H1 (cell line): ENCODE measurements at regions not wholly inside any gene's neighbourhood (a gene's known extent, or its start where the extent isn't known, plus 50 kb on each side); places are given as distances from the start of the nearest gene placed in this dataset.

Experiments
- CTCF ChIA-PET: fragments of 300-600 bp; sonication (Branson Sonifier 250); formaldehyde crosslinking; loops from one replicate; lab custom pipeline; 2021; ENCODE audit not compliant: partially characterized antibody; lab: Charles Lee
- POLR2A ChIA-PET: fragments of 300-600 bp; sonication (Branson Sonifier 250); formaldehyde crosslinking; loops from one replicate; lab custom pipeline; 2021; ENCODE audit warnings: inconsistent platforms; ENCODE audit not compliant: partially characterized antibody; lab: Charles Lee
- DNase-seq, 2 experiments: peaks; one replicate each; pipeline versions ENCODE4 v3.0.0 to v3.0.0-alpha.2; 2010 to 2022; ENCODE audit warnings: low spot score in 2 of 2, low read depth in 1 of 2, mixed read lengths in 1 of 2
- FAIRE-seq: peaks from 2 replicates; lab custom pipeline; 2011; peaks lifted over from hg19 to GRCh38; lab: Jason Lieb, UNC
- H2AFZ ChIP-seq: 2 replicates; pipeline ENCODE4 v1.8.1; 2012; ENCODE audit warnings: low read length, inconsistent platforms
- H2AK5ac ChIP-seq: 2 replicates; pipeline ENCODE4 v1.6.1; 2013; ENCODE audit warnings: low read depth, low read length
- H2BK120ac ChIP-seq: replicated peaks from 2 replicates; pipeline ENCODE3; 2013; ENCODE audit warnings: low read depth, low read length, inconsistent platforms
- H2BK12ac ChIP-seq: 2 replicates; pipeline ENCODE4 v1.6.1; 2013; ENCODE audit warnings: low read depth, low read length
- H2BK15ac ChIP-seq: 2 replicates; pipeline ENCODE4 v1.6.1; 2013; ENCODE audit warnings: low read length
- H2BK20ac ChIP-seq: 2 replicates; pipeline ENCODE4 v1.6.1; 2013; ENCODE audit warnings: low read length
- H2BK5ac ChIP-seq: 2 replicates; pipeline ENCODE4 v1.6.1; 2013; ENCODE audit warnings: low read depth, low read length
- H3K14ac ChIP-seq: 2 replicates; pipeline ENCODE4 v1.6.1; 2013; ENCODE audit warnings: inconsistent platforms; ENCODE audit not compliant: insufficient read length
- H3K18ac ChIP-seq: 2 replicates; pipeline ENCODE4 v1.6.1; 2013; ENCODE audit warnings: low read length; ENCODE audit errors: extremely low read depth
- H3K23ac ChIP-seq: 2 replicates; pipeline ENCODE4 v1.6.1; 2013; ENCODE audit warnings: inconsistent platforms; ENCODE audit not compliant: insufficient read length
- H3K23me2 ChIP-seq: 2 replicates; pipeline ENCODE4 v1.6.1; 2013; ENCODE audit warnings: low read depth, low read length
- H3K27ac ChIP-seq: 2 replicates; pipeline ENCODE4 v1.6.1; 2011; ENCODE audit warnings: low read depth, low read length, inconsistent platforms
- H3K27me3 ChIP-seq, 4 experiments: replicated peaks in 1 of 4; 1 replicate in 1 of 4; 2 replicates in 3 of 4; pipeline versions ENCODE4 v1.6.1 to v1.8.1; 2011 to 2013; ENCODE audit warnings: low read length in 3 of 4, mild to moderate bottlenecking in 3 of 4, inconsistent platforms in 2 of 4, mixed read lengths in 2 of 4, moderate library complexity in 1 of 4; ENCODE audit not compliant: control insufficient read depth in 3 of 4, insufficient read depth in 3 of 4; ENCODE audit errors: extremely low read depth in 1 of 4
- H3K36me3 ChIP-seq, 4 experiments: 2 replicates each; pipeline versions ENCODE4 v1.6.1 to v1.8.1; 2011 to 2013; ENCODE audit warnings: mild to moderate bottlenecking in 4 of 4, low read length in 3 of 4, moderate library complexity in 2 of 4, control low read depth in 1 of 4, inconsistent platforms in 1 of 4; ENCODE audit not compliant: insufficient read depth in 4 of 4, control insufficient read depth in 2 of 4
- H3K4ac ChIP-seq: replicated peaks from 2 replicates; pipeline ENCODE3; 2013; ENCODE audit warnings: low read length, low read depth, mixed read lengths, inconsistent platforms; ENCODE audit not compliant: insufficient read length
- H3K4me1 ChIP-seq, 4 experiments: replicated peaks in 1 of 4; 1 replicate in 1 of 4; 2 replicates in 3 of 4; pipeline versions ENCODE4 v1.6.1 to v1.8.1; 2011 to 2013; ENCODE audit warnings: low read length in 3 of 4, inconsistent platforms in 2 of 4, mixed read lengths in 1 of 4; ENCODE audit not compliant: insufficient read depth in 4 of 4, control insufficient read depth in 3 of 4
- H3K4me2 ChIP-seq, 2 experiments: 2 replicates each; pipeline versions ENCODE4 v1.6.1 to v1.8.1; 2011 to 2013; ENCODE audit warnings: low read depth in 2 of 2, low read length in 2 of 2, control low read depth in 1 of 2, inconsistent platforms in 1 of 2, mild to moderate bottlenecking in 1 of 2; ENCODE audit not compliant: insufficient read depth in 1 of 2
- H3K4me3 ChIP-seq, 4 experiments: fragments of 200-600, 300-600 bp in 1 of 4; sonication (generic), shearing (Covaris generic), sonication (Bioruptor Twin) in 1 of 4; 2 replicates each; pipeline versions ENCODE4 v1.5.1 to v1.8.1; 2011 to 2016; ENCODE audit warnings: low read length in 4 of 4, low read depth in 3 of 4, control low read depth in 2 of 4, inconsistent platforms in 2 of 4, mild to moderate bottlenecking in 2 of 4, mixed read lengths in 1 of 4, moderate library complexity in 1 of 4; ENCODE audit not compliant: insufficient read depth in 2 of 4; ENCODE audit errors: extremely low read depth in 1 of 4
- H3K56ac ChIP-seq: replicated peaks from 2 replicates; pipeline ENCODE3; 2013; ENCODE audit warnings: low read depth, mild to moderate bottlenecking, mixed read lengths, low read length, inconsistent platforms; ENCODE audit not compliant: insufficient read length
- H3K79me1 ChIP-seq: 2 replicates; pipeline ENCODE4 v1.6.1; 2013; ENCODE audit warnings: low read depth, low read length, control low read depth
- H3K79me2 ChIP-seq, 2 experiments: 2 replicates each; pipeline versions ENCODE4 v1.6.1 to v1.8.1; 2012 to 2013; ENCODE audit warnings: low read length in 2 of 2, mild to moderate bottlenecking in 2 of 2, inconsistent platforms in 1 of 2; ENCODE audit not compliant: insufficient read depth in 2 of 2, control insufficient read depth in 1 of 2
- H3K9ac ChIP-seq, 4 experiments: replicated peaks in 1 of 4; 1 replicate in 1 of 4; 2 replicates in 3 of 4; pipeline versions ENCODE4 v1.6.1 to v1.8.1; 2011 to 2013; ENCODE audit warnings: low read depth in 3 of 4, low read length in 3 of 4, control low read depth in 2 of 4, mild to moderate bottlenecking in 2 of 4, moderate library complexity in 2 of 4, inconsistent platforms in 1 of 4; ENCODE audit errors: extremely low read depth in 1 of 4
- H3K9me3 ChIP-seq, 2 experiments: 2 replicates each; pipeline versions ENCODE4 v1.6.1 to v1.8.1; 2012 to 2013; ENCODE audit warnings: mild to moderate bottlenecking in 2 of 2, moderate library complexity in 2 of 2, control low read depth in 1 of 2, inconsistent platforms in 1 of 2, low read depth in 1 of 2, low read length in 1 of 2, mixed read lengths in 1 of 2; ENCODE audit not compliant: insufficient read depth in 2 of 2
- H4K20me1 ChIP-seq, 2 experiments: replicated peaks in 1 of 2; 2 replicates each; pipeline versions ENCODE3 to v1.8.1; 2011 to 2013; ENCODE audit warnings: inconsistent platforms in 2 of 2, low read length in 2 of 2, mild to moderate bottlenecking in 1 of 2; ENCODE audit not compliant: insufficient read depth in 2 of 2, control insufficient read depth in 1 of 2
- H4K5ac ChIP-seq: 2 replicates; pipeline ENCODE4 v1.6.1; 2013; ENCODE audit warnings: low read length, low read depth, mixed read lengths, inconsistent platforms; ENCODE audit not compliant: insufficient read length
- H4K8ac ChIP-seq: 2 replicates; pipeline ENCODE4 v1.8.0; 2013; ENCODE audit warnings: mild to moderate bottlenecking, moderate library complexity, low read length, inconsistent platforms; ENCODE audit not compliant: insufficient read depth; ENCODE audit errors: extremely low read depth
- H4K91ac ChIP-seq: replicated peaks from 2 replicates; pipeline ENCODE3; 2013; ENCODE audit warnings: low read length, mixed read lengths, inconsistent platforms; ENCODE audit not compliant: insufficient read length
- ATF3 ChIP-seq: IDR thresholded peaks from 2 replicates; pipeline ENCODE4 v1.6.1; 2011; ENCODE audit warnings: low read depth, mild to moderate bottlenecking, low read length; ENCODE audit not compliant: insufficient read depth
- CBX5 ChIP-seq: fragments of 300-800, 300-1000 bp; sonication (generic); IDR thresholded peaks from 2 replicates; pipeline ENCODE4 v1.7.1; 2016; ENCODE audit warnings: antibody characterized with exemption, low read length, low read depth
- E2F6 ChIP-seq: IDR thresholded peaks from 2 replicates; pipeline ENCODE4 v1.6.1; 2012; ENCODE audit warnings: inconsistent platforms
- EP300 ChIP-seq, 2 experiments: IDR thresholded peaks; 1 replicate in 1 of 2; 2 replicates in 1 of 2; pipeline ENCODE4 v1.6.1; 2011 to 2012; ENCODE audit warnings: low read depth in 2 of 2, low read length in 2 of 2, mild to moderate bottlenecking in 2 of 2, borderline replicate concordance in 1 of 2, inconsistent platforms in 1 of 2, moderate library complexity in 1 of 2
- JUND ChIP-seq: IDR thresholded peaks from 2 replicates; pipeline ENCODE4 v1.6.1; 2011; ENCODE audit warnings: mild to moderate bottlenecking, improper control_type of control experiment, low read length
- POU5F1 ChIP-seq: IDR thresholded peaks from 2 replicates; pipeline ENCODE4 v1.6.1; 2011; ENCODE audit warnings: low read depth, mild to moderate bottlenecking, low read length, moderate library complexity
- RBBP5 ChIP-seq: IDR thresholded peaks from 2 replicates; pipeline ENCODE4 v1.7.1; 2012; ENCODE audit warnings: low read depth, mild to moderate bottlenecking, inconsistent platforms, low read length, moderate library complexity, borderline replicate concordance
- RFX5 ChIP-seq: IDR thresholded peaks from 2 replicates; pipeline ENCODE4 v1.6.1; 2011; ENCODE audit warnings: low read depth, low read length, improper control_type of control experiment, borderline replicate concordance
- SIX5 ChIP-seq: IDR thresholded peaks from 2 replicates; pipeline ENCODE4 v1.6.1; 2011; ENCODE audit warnings: mild to moderate bottlenecking, low read depth, low read length
- SP2 ChIP-seq: IDR thresholded peaks from 2 replicates; pipeline ENCODE4 v1.6.1; 2012; ENCODE audit warnings: mild to moderate bottlenecking, low read length, inconsistent platforms
- WGBS, 2 experiments: shearing (Covaris generic) in 1 of 2; methylation state at CpG; one replicate each; pipeline versions ENCODE4 v1.1.6 to v1.1.7; 2013 to 2015; ENCODE audit warnings: low lambda C conversion rate in 2 of 2, mixed read lengths in 2 of 2, inconsistent platforms in 1 of 2, low coverage in 1 of 2, missing lambda C conversion rate in 1 of 2; ENCODE audit not compliant: insufficient replicate concordance in 2 of 2, insufficient coverage in 1 of 2, insufficient read length in 1 of 2; ENCODE audit errors: extremely low coverage in 1 of 2, missing lambda C conversion rate in 1 of 2; 5-methylcytosine and 5-hydroxymethylcytosine counted together

GRCh38 chr2:123916531-123916930, 108.6 kb upstream of the CNTNAP5 start:
- ChIA-PET CTCF (interaction anchor here (0.6 kb wide), 1 partner anchor 595 kb away, joined by 3 read pairs; no protein-coding TSS in a partner anchor), POLR2A (no interaction called here)
- Histone ChIP-seq H3K4me2 (no peak overlapping the region), H3K4me1 (no peaks in the 10 kb centered on the region), H2BK20ac (no peak overlapping the region), H2AK5ac (no peak overlapping the region), H3K18ac (no peak overlapping the region), H2BK5ac (no peak overlapping the region), H3K36me3 (no peaks in the 10 kb centered on the region), H4K5ac (no peak overlapping the region), H3K9ac (no peak overlapping the region), H2BK120ac (no peak overlapping the region), H3K23ac (no peak overlapping the region), H2AFZ (no peak overlapping the region), H3K4ac (no peak overlapping the region), H4K91ac (no peak overlapping the region), H3K23me2 (no peaks in the 10 kb centered on the region), H3K27me3 (no peaks in the 10 kb centered on the region), H2BK15ac (no peak overlapping the region), H3K79me1 (no peaks in the 10 kb centered on the region), H3K79me2 (no peaks in the 10 kb centered on the region), H3K9me3 (no peaks in the 10 kb centered on the region), H3K56ac (no peak overlapping the region), H2BK12ac (no peak overlapping the region), H3K27ac (no peak overlapping the region), H3K14ac (no peak overlapping the region), H3K4me3 (no peak overlapping the region), H4K8ac (no peak overlapping the region), H4K20me1 (no peaks in the 10 kb centered on the region)
- FAIRE-seq = no peak
- 100% methylated on average over 1 of the region's 1 CpG; no CpG with 5 or more reads in 1 of the 2 experiments for WGBS, 2 experiments
- DNase-seq = no peak
- no peak for TF ChIP-seq ATF3
- no peak for TF ChIP-seq RBBP5
- no peak for TF ChIP-seq SP2
- TF ChIP-seq JUND = no peak
- no peak for TF ChIP-seq E2F6
- TF ChIP-seq CBX5 = no peak
- no peak for TF ChIP-seq POU5F1
- no peak for TF ChIP-seq EP300 (IDR thresholded peaks at IDR 0.05; ENCODE audit: borderline replicate concordance in 1 of 2, low read depth in 2 of 2, low read length in 2 of 2)
- no peak for TF ChIP-seq RFX5
- no peak for TF ChIP-seq SIX5
